ENCODE measurements at regions not wholly inside any gene's neighbourhood (a gene's known extent, or its start where the extent isn't known, plus 50 kb on each side); places are given as distances from the start of the nearest gene placed in this dataset.

DNA sequence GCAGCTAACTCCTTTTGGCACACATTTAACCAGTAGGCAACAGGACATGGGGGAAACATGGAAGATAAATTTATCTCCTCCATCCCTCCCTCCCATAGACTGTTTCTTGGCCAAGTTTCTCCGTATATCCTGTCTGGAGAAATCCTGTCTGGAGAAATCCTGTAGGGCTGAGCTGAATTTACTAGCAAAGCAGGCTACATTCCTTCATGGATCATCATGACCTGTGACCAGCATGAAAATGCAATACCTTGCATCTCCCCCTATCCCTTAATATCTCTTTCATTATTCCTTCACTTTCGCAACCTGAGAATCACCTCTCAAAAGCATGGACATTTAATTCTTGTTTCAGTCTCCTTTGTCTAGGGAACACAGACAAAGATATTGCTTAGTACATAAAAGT is 379.1 kb downstream of the PSAT1 start:
- H3K36me3 ChIP-seq (ENCODE audit: control insufficient read depth, insufficient read depth, low read length): no peaks in the 10 kb centered on the region
- H3K27me3 ChIP-seq (ENCODE audit: control insufficient read depth, insufficient read depth, low read length): no peaks in the 10 kb centered on the region
- TF ChIP-seq, protein P1, sequence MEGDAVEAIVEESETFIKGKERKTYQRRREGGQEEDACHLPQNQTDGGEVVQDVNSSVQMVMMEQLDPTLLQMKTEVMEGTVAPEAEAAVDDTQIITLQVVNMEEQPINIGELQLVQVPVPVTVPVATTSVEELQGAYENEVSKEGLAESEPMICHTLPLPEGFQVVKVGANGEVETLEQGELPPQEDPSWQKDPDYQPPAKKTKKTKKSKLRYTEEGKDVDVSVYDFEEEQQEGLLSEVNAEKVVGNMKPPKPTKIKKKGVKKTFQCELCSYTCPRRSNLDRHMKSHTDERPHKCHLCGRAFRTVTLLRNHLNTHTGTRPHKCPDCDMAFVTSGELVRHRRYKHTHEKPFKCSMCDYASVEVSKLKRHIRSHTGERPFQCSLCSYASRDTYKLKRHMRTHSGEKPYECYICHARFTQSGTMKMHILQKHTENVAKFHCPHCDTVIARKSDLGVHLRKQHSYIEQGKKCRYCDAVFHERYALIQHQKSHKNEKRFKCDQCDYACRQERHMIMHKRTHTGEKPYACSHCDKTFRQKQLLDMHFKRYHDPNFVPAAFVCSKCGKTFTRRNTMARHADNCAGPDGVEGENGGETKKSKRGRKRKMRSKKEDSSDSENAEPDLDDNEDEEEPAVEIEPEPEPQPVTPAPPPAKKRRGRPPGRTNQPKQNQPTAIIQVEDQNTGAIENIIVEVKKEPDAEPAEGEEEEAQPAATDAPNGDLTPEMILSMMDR (IDR thresholded peaks at IDR 0.05; ENCODE audit: insufficient read depth, low read length, poor library complexity, severe bottlenecking): no peak
- H3K4me3 ChIP-seq (ENCODE audit: low read depth, low read length): no peak overlapping the region
- no peak for DNase-seq (ENCODE audit: low read depth)

DNA sequence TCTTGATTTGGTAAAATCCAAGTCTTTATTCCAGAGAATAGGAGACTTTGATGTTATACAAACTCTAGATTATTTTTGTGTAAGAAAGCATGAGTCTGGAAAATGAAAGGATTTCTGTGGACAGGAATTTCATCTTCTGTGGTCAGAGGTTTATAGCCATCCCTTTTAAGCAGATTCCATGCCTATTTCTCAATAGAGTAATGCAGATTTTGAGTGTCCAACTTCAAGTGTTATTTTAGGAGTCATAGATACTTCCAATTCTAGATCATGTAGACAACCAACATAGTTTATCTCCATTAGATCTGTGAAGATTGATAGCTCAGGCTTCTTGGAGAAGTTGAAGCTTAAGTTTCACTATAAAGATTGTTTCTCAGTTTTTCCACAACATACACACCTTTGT is 379.7 kb downstream of the PSAT1 start:
- H3K36me3 ChIP-seq (ENCODE audit: control insufficient read depth, insufficient read depth, low read length): no peaks in the 10 kb centered on the region
- H3K4me3 ChIP-seq (ENCODE audit: low read depth, low read length): no peak overlapping the region
- peak; percentile 19 for DNase-seq (ENCODE audit: low read depth)
- no peaks in the 10 kb centered on the region for H3K27me3 ChIP-seq (ENCODE audit: control insufficient read depth, insufficient read depth, low read length)
- TF ChIP-seq, protein P1 (IDR thresholded peaks at IDR 0.05; ENCODE audit: insufficient read depth, low read length, poor library complexity, severe bottlenecking): no peak

GRCh38 chr9:78677326-78677725 is 380.4 kb downstream of the PSAT1 start:
- DNase-seq (ENCODE audit: low read depth): no peak
- Histone ChIP-seq H3K4me3 (ENCODE audit: low read depth, low read length) (no peak overlapping the region), H3K36me3 (ENCODE audit: control insufficient read depth, insufficient read depth, low read length) (no peaks in the 10 kb centered on the region)

DNA sequence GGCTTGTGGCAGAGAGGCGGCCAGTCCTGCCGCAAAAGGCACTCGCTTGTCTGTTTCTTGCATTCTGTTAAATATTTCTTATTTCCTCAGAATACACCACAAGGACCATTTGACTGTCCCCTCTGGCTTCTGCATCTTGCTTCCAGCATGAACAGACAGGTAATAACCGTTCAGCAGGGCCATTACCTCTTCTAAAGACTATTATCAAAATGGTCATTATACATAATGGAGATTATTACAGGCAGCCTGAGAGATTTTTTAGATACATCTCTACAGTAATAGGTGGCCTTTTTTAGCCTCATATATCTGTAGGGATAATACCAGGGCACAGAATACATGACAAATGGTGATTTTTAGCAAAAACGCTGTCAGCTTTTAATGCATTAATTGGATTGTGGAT is 382.0 kb downstream of the PSAT1 start:
- no peak overlapping the region for H3K4me3 ChIP-seq (ENCODE audit: low read depth, low read length)
- no peaks in the 10 kb centered on the region for H3K36me3 ChIP-seq (ENCODE audit: control insufficient read depth, insufficient read depth, low read length)
- TF ChIP-seq, protein P1 (IDR thresholded peaks at IDR 0.05; ENCODE audit: insufficient read depth, low read length, poor library complexity, severe bottlenecking): no peak

More at GRCh38 chr9:78677326-78677725, 380.4 kb downstream of the PSAT1 start:
- TF ChIP-seq, protein P1 (IDR thresholded peaks at IDR 0.05; ENCODE audit: insufficient read depth, low read length, poor library complexity, severe bottlenecking): no peak
- H3K27me3 ChIP-seq (ENCODE audit: control insufficient read depth, insufficient read depth, low read length): no peaks in the 10 kb centered on the region

GRCh38 chr9:78680196-78680595 is 383.3 kb downstream of the PSAT1 start:
- TF ChIP-seq, protein P1 (IDR thresholded peaks at IDR 0.05; ENCODE audit: insufficient read depth, low read length, poor library complexity, severe bottlenecking): no peak
- no peak overlapping the region for H3K4me3 ChIP-seq (ENCODE audit: low read depth, low read length)
- no peak for DNase-seq (ENCODE audit: low read depth)
- H3K36me3 ChIP-seq (ENCODE audit: control insufficient read depth, insufficient read depth, low read length): no peaks in the 10 kb centered on the region
- no peaks in the 10 kb centered on the region for H3K27me3 ChIP-seq (ENCODE audit: control insufficient read depth, insufficient read depth, low read length)

More for the DNA sequence above, 382.0 kb downstream of the PSAT1 start:
- H3K27me3 ChIP-seq (ENCODE audit: control insufficient read depth, insufficient read depth, low read length): no peaks in the 10 kb centered on the region
- DNase-seq (ENCODE audit: low read depth): no peak

DNA sequence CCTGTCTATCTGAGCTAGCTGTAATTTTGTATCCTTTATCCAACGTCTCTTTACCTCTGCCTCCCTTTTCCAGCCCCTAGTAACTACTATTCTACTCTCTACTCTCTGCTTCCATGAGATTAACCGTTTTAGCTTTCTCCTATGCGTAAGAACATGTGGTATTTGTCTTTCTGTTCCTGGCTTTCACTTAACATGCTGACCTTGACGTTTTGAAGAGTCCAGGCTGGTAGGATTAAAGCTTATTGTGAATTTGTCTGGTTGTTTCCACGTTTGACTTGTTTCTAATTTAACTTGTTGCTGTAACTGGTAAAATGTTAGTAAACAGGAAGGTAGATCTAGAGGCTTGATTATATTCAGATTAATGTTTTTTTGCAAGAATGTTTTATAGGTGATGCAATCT is 385.3 kb downstream of the PSAT1 start:
- Histone ChIP-seq H3K36me3 (ENCODE audit: control insufficient read depth, insufficient read depth, low read length) (no peaks in the 10 kb centered on the region), H3K27me3 (ENCODE audit: control insufficient read depth, insufficient read depth, low read length) (no peaks in the 10 kb centered on the region), H3K4me3 (ENCODE audit: low read depth, low read length) (no peak overlapping the region)
- no peak for DNase-seq (ENCODE audit: low read depth)
- TF ChIP-seq, protein P1 (IDR thresholded peaks at IDR 0.05; ENCODE audit: insufficient read depth, low read length, poor library complexity, severe bottlenecking): no peak
